ENCODE measurements at regions not wholly inside any gene's neighbourhood (a gene's known extent, or its start where the extent isn't known, plus 50 kb on each side); places are given as distances from the start of the nearest gene placed in this dataset.
"Not testable (repeated sequence)": the region's sequence is repeated elsewhere in the genome, so short reads cannot be mapped to it uniquely, and the experiment has no call there.

GRCh38 chr15:19973718-19974117 lies 567.9 kb downstream of the GOLGA6L6 start:
- no peak for DNase-seq

DNA sequence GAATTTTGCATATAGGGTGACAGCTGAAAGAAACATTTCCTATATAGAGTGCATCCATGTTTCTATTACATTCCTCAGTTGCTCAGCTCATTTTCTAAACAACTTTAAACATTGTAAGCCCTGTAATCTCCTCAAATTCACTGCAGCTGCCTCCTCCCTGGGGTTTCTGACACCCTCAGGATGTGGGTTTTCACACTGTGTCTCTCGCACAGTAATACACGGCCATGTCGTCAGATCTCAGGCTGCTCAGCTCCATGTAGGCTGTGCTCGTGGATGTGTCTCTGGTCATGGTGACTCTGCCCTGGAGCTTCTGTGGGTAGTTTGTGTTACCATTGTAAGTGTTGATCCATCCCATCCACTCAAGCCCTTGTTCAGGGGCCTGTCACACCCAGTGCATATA lies 569.0 kb downstream of the GOLGA6L6 start:
- DNase-seq, result not testable (repeated sequence)

DNA sequence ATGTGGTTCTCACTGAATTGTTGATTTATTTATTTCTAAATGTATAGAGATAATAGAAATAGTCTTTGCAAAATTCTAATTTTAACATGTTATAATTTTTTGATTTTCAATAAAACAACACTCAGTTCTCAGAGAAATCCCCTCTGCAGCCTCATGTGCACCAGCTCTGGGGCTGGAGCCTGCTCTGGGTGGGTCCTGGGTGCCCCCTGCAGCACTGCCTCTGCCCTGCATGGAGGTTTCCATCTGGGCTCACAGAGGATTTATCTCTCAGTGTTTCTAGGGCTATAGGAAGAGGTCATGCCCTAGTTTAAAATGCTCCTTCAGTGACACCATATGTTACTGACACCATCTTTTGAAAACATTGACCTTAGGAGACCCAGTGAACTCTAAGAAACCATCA lies 576.0 kb downstream of the GOLGA6L6 start:
- DNase-seq, result not testable (repeated sequence)

GRCh38 chr15:19964480-19964879 lies 577.1 kb downstream of the GOLGA6L6 start:
- DNase-seq, result not testable (repeated sequence)

DNA sequence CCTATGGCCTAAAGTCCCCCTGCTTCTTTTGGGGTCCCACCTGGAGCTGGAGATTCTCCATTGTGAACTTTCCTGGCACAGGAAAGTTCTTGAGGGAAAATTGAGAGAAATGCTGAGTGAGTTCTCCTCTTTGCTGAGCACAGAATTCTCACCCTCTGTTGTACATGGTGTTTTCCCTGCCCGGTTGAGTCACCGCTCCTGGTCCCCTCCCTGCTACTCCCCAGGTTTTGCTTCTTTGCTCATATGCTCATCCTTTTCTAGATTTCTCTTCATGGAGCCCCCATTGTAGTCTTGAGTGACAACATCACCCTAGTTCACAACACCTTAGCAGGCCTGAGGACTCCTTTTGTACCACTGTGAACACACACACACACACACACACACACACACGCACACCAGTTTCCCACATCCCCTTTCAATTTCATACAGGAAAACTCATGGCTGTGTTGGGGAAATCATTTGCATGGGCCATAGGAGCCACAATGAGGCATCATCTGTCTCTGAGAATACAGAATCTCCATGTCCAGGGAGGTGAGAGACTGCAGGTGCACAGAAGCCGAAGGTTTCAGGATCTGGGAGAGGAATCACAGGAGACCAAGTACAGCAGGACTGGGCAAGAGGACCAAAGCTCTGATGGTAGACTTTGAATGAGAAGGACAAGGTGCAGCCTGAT lies 585.3 kb downstream of the GOLGA6L6 start:
- DNase-seq, result no peak

GRCh38 chr15:19944261-19944888 lies 597.2 kb downstream of the GOLGA6L6 start:
- no peak for DNase-seq

- no peak for DNase-seq
Observed at GRCh38 chr15:19943515-19943914, 598.1 kb downstream of the GOLGA6L6 start.

DNA sequence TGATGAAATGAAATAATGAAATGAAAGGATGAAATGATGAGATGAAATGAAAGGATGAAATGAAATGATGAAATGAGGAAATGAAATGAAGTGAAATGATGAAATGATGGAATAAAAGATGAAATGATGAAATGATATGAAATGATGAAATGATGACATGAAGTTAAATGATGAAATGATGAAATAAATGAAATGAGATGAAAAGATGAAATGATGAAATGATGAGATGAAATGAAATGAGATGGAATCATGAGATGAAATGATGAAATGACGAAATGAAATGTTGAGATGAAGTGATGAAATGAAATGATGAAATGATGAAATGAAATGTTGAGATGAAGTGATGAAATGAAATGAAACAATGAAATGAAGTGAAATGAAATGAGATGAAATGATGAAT lies 638.3 kb downstream of the GOLGA6L6 start:
- DNase-seq, result not testable (repeated sequence)

DNA sequence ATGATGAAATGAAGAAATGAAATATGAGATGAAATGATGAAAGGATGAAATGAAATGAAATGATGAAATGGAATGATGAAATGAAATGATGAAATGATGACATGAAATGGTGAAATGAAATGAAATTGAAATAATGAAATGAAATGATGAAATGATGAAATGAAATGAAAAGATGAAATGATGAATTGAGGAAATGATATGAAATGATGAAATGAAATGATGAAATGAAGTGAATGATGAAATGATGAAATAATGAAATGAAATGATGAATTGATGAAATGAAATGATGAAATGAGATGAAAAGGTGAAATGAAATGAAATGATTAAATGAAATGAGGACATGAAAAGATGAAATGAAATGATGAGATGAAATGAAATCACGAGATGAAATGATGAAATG lies 639.2 kb downstream of the GOLGA6L6 start:
- DNase-seq, result not testable (repeated sequence)

DNA sequence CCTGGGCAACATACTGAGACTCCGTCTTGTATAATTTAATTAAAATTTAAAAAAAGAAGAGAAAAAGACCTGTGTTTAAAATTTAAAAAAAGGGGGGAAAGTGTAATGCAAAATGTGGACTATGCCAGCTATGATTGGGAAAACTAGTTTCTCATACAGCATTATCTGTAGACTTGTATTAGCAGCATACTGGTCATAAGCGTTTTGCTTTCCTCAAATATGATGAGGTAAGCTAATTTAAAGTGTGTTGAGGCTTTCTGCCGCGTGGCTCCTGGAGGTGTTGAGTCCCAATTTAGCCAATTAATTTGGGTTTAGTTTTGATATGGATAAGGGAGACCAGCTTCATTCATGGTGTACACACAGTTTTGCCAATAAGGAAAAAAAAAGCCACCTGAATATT lies 640.2 kb downstream of the GOLGA6L6 start:
- not testable (repeated sequence) for DNase-seq

DNA sequence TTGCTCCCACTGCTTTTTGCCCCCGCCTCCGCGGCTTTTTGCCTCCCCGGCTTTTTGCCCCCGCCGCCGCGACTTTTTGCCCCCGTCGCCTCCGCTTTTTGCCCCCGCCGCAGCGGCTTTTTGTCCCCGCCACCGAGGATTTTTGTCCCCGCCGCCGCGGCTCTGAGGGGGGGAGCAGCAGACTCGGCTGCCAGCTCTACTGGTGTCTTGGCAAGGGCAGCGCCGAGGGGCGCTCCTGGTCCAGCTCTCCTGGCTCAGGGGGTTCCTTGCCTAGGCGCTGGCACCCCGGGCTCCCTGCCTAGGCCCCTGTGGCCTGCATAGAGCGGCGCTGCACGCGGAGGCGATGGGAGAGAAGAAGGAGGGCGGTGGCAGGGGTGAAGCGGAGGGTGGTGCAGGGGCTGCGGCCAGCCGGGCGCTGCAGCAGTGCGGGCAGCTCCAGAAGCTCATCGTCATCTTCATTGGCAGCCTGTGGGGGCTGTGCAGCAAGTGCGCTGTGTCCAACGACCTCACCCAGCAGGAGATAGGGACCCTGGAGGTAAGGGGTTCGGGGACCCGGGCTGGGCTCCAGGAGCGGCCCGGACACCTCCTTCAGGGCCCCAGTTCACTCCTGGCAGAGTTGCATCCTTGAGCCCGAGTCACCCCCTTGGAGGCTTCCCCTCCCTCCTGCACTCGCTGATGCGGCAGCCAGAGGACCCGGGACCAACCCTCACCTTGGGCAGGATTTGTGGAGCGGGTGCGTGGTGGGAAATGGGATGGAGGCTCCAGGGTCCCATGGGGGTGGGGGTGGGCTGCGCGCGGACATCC lies 642.4 kb downstream of the GOLGA6L6 start:
- no peak for DNase-seq

- not testable (repeated sequence) for DNase-seq
Observed at GRCh38 chr15:19888811-19889210, 652.8 kb downstream of the GOLGA6L6 start.

DNA sequence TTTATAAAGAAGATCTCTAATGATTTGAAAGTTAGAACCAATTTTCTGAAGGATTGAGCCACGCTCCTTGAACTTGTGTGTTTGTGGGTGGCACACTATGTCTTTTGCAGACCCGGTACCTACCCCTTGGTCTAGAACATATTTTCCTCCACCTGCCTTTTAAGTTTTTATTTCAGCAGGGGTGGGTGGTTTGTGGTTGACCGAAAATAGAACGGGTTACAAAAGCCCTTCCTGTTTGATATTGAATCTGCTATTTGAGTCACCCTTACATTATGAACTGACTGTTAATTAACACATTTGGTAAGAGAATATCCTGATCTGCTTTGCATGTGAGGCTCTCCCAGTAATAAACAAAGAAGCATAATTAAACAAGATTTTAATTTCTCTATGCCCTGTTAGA lies 697.5 kb downstream of the GOLGA6L6 start:
- DNase-seq, result not testable (repeated sequence)

Data from hematopoietic multipotent progenitor cell treated with erythropoietin and hydrocortisone succinate and interleukin-3 and kit ligand, for 8 days (in vitro differentiated cells).